ENCODE measurements at regions not wholly inside any gene's neighbourhood (a gene's known extent, or its start where the extent isn't known, plus 50 kb on each side); places are given as distances from the start of the nearest gene placed in this dataset.

DNA sequence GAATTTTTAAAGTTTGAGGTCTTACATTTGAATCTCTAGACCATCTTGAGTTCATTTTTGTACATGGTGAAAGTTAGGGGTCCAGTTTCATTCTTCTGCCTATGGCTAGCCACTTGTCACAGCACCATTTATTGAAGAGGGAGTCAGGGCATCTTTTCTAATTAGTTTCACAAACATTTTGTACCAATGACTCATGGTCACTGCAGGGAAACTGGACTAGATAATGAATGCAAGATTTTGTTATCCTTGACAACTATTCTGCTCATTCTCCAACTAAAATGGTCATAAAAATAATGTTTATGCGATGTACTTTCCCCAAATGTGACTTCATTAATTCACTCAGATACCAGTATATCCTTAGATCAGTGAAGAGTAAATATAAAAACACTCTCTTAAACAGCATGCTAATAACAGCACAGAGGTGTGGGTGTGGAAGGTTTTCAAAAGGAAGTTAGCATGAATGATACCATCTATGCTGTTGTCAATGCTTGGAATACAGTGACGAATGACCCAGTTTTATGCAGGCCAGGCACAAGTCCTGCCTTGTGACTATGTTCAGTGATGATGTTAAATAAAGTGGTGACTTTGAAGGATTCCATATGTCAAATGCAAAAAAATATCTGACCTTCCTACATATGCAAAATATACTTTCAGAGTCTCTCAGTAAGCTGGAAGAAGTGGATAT is 314.9 kb upstream of the TMCO5A start:
- no peak for DNase-seq
- no peak overlapping the region for H3K4me3 ChIP-seq (ENCODE audit: low read depth, low read length)
- H3K9me3 ChIP-seq: no peaks in the 10 kb centered on the region; the same call in 1 of the 2 replicates
- H3K36me3 ChIP-seq: no peaks in the 10 kb centered on the region
- H3K4me1 ChIP-seq: no peaks in the 10 kb centered on the region
- H3K27me3 ChIP-seq: no peaks in the 10 kb centered on the region
- TF ChIP-seq, protein P1, sequence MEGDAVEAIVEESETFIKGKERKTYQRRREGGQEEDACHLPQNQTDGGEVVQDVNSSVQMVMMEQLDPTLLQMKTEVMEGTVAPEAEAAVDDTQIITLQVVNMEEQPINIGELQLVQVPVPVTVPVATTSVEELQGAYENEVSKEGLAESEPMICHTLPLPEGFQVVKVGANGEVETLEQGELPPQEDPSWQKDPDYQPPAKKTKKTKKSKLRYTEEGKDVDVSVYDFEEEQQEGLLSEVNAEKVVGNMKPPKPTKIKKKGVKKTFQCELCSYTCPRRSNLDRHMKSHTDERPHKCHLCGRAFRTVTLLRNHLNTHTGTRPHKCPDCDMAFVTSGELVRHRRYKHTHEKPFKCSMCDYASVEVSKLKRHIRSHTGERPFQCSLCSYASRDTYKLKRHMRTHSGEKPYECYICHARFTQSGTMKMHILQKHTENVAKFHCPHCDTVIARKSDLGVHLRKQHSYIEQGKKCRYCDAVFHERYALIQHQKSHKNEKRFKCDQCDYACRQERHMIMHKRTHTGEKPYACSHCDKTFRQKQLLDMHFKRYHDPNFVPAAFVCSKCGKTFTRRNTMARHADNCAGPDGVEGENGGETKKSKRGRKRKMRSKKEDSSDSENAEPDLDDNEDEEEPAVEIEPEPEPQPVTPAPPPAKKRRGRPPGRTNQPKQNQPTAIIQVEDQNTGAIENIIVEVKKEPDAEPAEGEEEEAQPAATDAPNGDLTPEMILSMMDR (IDR thresholded peaks at IDR 0.05; ENCODE audit: low read depth, low read length): no peak

DNA sequence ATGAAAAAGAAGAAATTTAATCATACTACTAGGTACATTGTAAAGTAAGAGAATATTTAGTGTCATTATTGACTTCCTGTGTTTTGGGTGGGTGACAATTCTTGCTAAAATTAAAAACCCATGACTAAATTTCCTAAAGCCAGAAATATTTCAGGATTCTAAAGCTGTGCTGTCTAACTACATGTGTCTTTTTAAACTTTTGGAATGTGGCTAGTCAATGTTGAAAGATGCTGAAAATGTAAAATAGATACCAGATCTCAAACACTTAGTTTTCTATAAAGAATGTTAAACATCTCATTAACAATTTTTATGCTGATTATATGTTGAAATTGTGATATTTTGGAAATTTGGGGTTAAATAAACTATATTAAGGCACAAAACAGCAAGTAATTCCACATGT is 308.9 kb upstream of the TMCO5A start:
- DNase-seq: no peak
- Histone ChIP-seq H3K4me1 (no peaks in the 10 kb centered on the region; the same call in 1 of the 2 replicates), H3K36me3 (no peaks in the 10 kb centered on the region), H3K27me3 (no peaks in the 10 kb centered on the region), H3K4me3 (ENCODE audit: low read depth, low read length) (no peak overlapping the region), H3K9me3 (no peaks in the 10 kb centered on the region; the same call in 1 of the 2 replicates)
- TF ChIP-seq, protein P1 (IDR thresholded peaks at IDR 0.05; ENCODE audit: low read depth, low read length): no peak

DNA sequence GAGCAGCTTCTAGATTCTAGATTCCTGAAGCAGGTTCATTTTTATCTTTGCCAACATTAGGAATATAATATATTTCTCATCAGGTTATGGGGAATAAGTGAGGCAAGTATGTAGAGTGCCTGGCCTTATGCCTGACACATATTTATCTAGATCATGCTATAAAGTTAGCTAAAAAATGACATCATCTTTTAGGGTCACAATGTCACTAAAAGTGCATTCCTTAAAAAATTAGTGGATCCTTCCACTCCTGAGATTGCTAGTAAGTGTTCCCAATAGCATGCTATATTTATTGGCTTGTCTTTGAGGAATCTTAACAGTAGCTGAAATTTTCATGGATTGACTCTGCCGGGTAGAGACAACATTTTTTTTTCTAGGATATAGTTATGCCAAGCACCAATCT is 305.9 kb upstream of the TMCO5A start:
- Histone ChIP-seq H3K4me3 (ENCODE audit: low read depth, low read length) (no peak overlapping the region), H3K36me3 (no peaks in the 10 kb centered on the region), H3K27me3 (no peaks in the 10 kb centered on the region), H3K4me1 (no peaks in the 10 kb centered on the region; the same call in 1 of the 2 replicates), H3K9me3 (no peaks in the 10 kb centered on the region)
- TF ChIP-seq, protein P1 (IDR thresholded peaks at IDR 0.05; ENCODE audit: low read depth, low read length): no peak
- DNase-seq: no peak

DNA sequence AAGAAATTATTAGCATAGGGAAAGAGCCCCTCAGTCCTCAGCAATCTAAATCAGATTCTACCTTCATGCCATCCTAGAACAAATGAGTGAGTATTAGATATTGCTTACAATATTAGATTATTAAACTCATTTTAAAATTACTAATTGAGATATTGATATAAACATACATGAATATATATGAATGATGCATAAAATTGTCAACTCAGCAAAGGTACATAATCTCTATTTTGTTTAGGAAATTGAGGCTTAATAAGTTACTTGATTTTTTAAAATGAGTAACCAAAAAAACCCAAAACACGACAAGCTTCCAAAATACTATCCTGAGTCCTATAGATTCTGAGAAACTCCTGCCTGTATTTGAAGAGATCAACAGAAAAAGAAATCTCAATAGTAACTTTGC is 297.7 kb upstream of the TMCO5A start:
- no peaks in the 10 kb centered on the region for H3K4me1 ChIP-seq
- TF ChIP-seq, protein P1 (IDR thresholded peaks at IDR 0.05; ENCODE audit: low read depth, low read length): no peak
- DNase-seq: no peak
- no peaks in the 10 kb centered on the region for H3K9me3 ChIP-seq
- H3K4me3 ChIP-seq (ENCODE audit: low read depth, low read length): no peak overlapping the region
- no peaks in the 10 kb centered on the region for H3K27me3 ChIP-seq
- no peaks in the 10 kb centered on the region for H3K36me3 ChIP-seq

DNA sequence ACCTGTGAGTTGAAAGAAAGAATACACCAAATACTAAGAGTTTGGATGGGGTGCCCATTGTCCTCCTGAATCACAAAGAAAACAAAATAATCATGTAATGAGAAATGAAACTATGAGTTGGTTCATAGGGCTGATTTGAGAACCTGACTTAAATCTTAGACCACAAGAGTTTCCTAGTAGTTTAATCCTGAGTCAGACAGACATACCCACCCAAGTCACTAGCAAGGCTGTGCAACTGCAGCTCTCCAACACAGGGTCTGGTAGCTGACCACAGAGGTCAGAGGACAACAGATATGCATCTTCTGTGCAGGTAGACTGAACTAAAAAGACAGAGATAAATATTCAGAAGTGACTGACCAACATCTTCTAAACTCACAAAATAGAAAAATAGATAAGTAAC is 296.3 kb upstream of the TMCO5A start:
- TF ChIP-seq, protein P1 (IDR thresholded peaks at IDR 0.05; ENCODE audit: low read depth, low read length): no peak
- Histone ChIP-seq H3K4me1 (no peaks in the 10 kb centered on the region; the same call in 1 of the 2 replicates), H3K36me3 (no peaks in the 10 kb centered on the region), H3K9me3 (no peaks in the 10 kb centered on the region), H3K4me3 (ENCODE audit: low read depth, low read length) (no peak overlapping the region), H3K27me3 (no peaks in the 10 kb centered on the region)
- no peak for DNase-seq

DNA sequence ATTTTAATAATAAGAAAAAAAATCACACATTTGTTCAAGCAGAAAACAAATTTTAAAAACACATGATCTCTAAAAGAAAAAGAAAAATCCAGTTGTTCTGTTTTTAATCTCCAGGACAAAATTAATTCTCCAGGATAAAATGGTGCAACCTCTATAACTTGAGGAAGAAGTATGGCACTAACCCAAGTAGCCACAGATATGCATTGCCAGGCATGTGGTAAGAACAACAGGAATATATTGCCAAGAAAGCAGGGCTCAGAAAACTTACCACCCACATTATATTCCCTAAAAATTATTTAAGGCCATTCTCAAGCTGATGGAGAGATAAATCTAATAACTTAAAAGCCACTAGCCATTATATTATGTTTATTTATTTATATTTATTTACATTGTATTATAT is 295.7 kb upstream of the TMCO5A start:
- no peak overlapping the region for H3K4me3 ChIP-seq (ENCODE audit: low read depth, low read length)
- no peaks in the 10 kb centered on the region for H3K9me3 ChIP-seq
- H3K36me3 ChIP-seq: no peaks in the 10 kb centered on the region
- TF ChIP-seq, protein P1 (IDR thresholded peaks at IDR 0.05; ENCODE audit: low read depth, low read length): no peak
- no peaks in the 10 kb centered on the region; the same call in 1 of the 2 replicates for H3K4me1 ChIP-seq
- no peak for DNase-seq
- H3K27me3 ChIP-seq: no peaks in the 10 kb centered on the region
